ENCODE measurements at regions not wholly inside any gene's neighbourhood (a gene's known extent, or its start where the extent isn't known, plus 50 kb on each side); places are given as distances from the start of the nearest gene placed in this dataset.
"Not testable (repeated sequence)": the region's sequence is repeated elsewhere in the genome, so short reads cannot be mapped to it uniquely, and the experiment has no call there.

GRCh38 chr12:71385155-71385554 is 54.4 kb upstream of the LGR5 start:
- no peak overlapping the region for H3K27ac ChIP-seq (ENCODE audit: low read depth in 2 of 2, low read length in 2 of 2)
- no peaks in the 10 kb centered on the region for H3K4me1 ChIP-seq (ENCODE audit: control insufficient read depth in 2 of 2, insufficient read depth in 2 of 2, low read length in 2 of 2)
- H3K4me3 ChIP-seq (ENCODE audit: low read length in 2 of 2) = no peak overlapping the region
- H3K36me3 ChIP-seq (ENCODE audit: control insufficient read depth in 2 of 2, insufficient read depth in 2 of 2, low read length in 2 of 2) = no peaks in the 10 kb centered on the region
- no peaks in the 10 kb centered on the region for H3K9me3 ChIP-seq (ENCODE audit: control insufficient read depth in 2 of 2, low read length in 2 of 2)
- no peak overlapping the region for H3K9ac ChIP-seq (ENCODE audit: low read depth in 1 of 2, low read length in 2 of 2)
- no peaks in the 10 kb centered on the region for H3K27me3 ChIP-seq (ENCODE audit: control insufficient read depth in 2 of 2, insufficient read depth in 2 of 2, low read length in 2 of 2)

- H3K36me3 ChIP-seq (ENCODE audit: control insufficient read depth in 2 of 2, insufficient read depth in 2 of 2, low read length in 2 of 2); H3K4me3 ChIP-seq (ENCODE audit: low read length in 2 of 2); H3K27ac ChIP-seq (ENCODE audit: low read depth in 2 of 2, low read length in 2 of 2); H3K9me3 ChIP-seq (ENCODE audit: control insufficient read depth in 2 of 2, low read length in 2 of 2); H3K27me3 ChIP-seq (ENCODE audit: control insufficient read depth in 2 of 2, insufficient read depth in 2 of 2, low read length in 2 of 2); H3K9ac ChIP-seq (ENCODE audit: low read depth in 1 of 2, low read length in 2 of 2); H3K4me1 ChIP-seq (ENCODE audit: control insufficient read depth in 2 of 2, insufficient read depth in 2 of 2, low read length in 2 of 2): not testable (repeated sequence)
Observed at GRCh38 chr12:71376711-71377355, 62.8 kb upstream of the LGR5 start.

- Histone ChIP-seq H3K9me3 (ENCODE audit: control insufficient read depth in 2 of 2, low read length in 2 of 2) (no peaks in the 10 kb centered on the region), H3K9ac (ENCODE audit: low read depth in 1 of 2, low read length in 2 of 2) (no peak overlapping the region), H3K4me3 (ENCODE audit: low read length in 2 of 2) (no peak overlapping the region), H3K27me3 (ENCODE audit: control insufficient read depth in 2 of 2, insufficient read depth in 2 of 2, low read length in 2 of 2) (no peaks in the 10 kb centered on the region), H3K4me1 (ENCODE audit: control insufficient read depth in 2 of 2, insufficient read depth in 2 of 2, low read length in 2 of 2) (no peaks in the 10 kb centered on the region), H3K27ac (ENCODE audit: low read depth in 2 of 2, low read length in 2 of 2) (no peak overlapping the region), H3K36me3 (ENCODE audit: control insufficient read depth in 2 of 2, insufficient read depth in 2 of 2, low read length in 2 of 2) (no peaks in the 10 kb centered on the region)
Observed at GRCh38 chr12:71371122-71371521, 68.5 kb upstream of the LGR5 start.

GRCh38 chr12:71360013-71360412 is 79.6 kb upstream of the LGR5 start:
- Histone ChIP-seq H3K36me3 (ENCODE audit: control insufficient read depth in 2 of 2, insufficient read depth in 2 of 2, low read length in 2 of 2) (no peaks in the 10 kb centered on the region), H3K9ac (ENCODE audit: low read depth in 1 of 2, low read length in 2 of 2) (no peak overlapping the region), H3K4me1 (ENCODE audit: control insufficient read depth in 2 of 2, insufficient read depth in 2 of 2, low read length in 2 of 2) (no peaks in the 10 kb centered on the region), H3K27me3 (ENCODE audit: control insufficient read depth in 2 of 2, insufficient read depth in 2 of 2, low read length in 2 of 2) (no peaks in the 10 kb centered on the region), H3K27ac (ENCODE audit: low read depth in 2 of 2, low read length in 2 of 2) (no peak overlapping the region), H3K9me3 (ENCODE audit: control insufficient read depth in 2 of 2, low read length in 2 of 2) (no peaks in the 10 kb centered on the region), H3K4me3 (ENCODE audit: low read length in 2 of 2) (no peak overlapping the region)

GRCh38 chr12:71356569-71356968 is 83.0 kb upstream of the LGR5 start:
- Histone ChIP-seq H3K4me3 (ENCODE audit: low read length in 2 of 2) (no peak overlapping the region), H3K36me3 (ENCODE audit: control insufficient read depth in 2 of 2, insufficient read depth in 2 of 2, low read length in 2 of 2) (no peaks in the 10 kb centered on the region), H3K4me1 (ENCODE audit: control insufficient read depth in 2 of 2, insufficient read depth in 2 of 2, low read length in 2 of 2) (no peaks in the 10 kb centered on the region), H3K9me3 (ENCODE audit: control insufficient read depth in 2 of 2, low read length in 2 of 2) (no peaks in the 10 kb centered on the region), H3K9ac (ENCODE audit: low read depth in 1 of 2, low read length in 2 of 2) (no peak overlapping the region), H3K27ac (ENCODE audit: low read depth in 2 of 2, low read length in 2 of 2) (no peak overlapping the region), H3K27me3 (ENCODE audit: control insufficient read depth in 2 of 2, insufficient read depth in 2 of 2, low read length in 2 of 2) (no peaks in the 10 kb centered on the region)

- Histone ChIP-seq H3K4me3 (ENCODE audit: low read length in 2 of 2) (no peak overlapping the region), H3K36me3 (ENCODE audit: control insufficient read depth in 2 of 2, insufficient read depth in 2 of 2, low read length in 2 of 2) (no peaks in the 10 kb centered on the region), H3K27me3 (ENCODE audit: control insufficient read depth in 2 of 2, insufficient read depth in 2 of 2, low read length in 2 of 2) (no peaks in the 10 kb centered on the region), H3K9ac (ENCODE audit: low read depth in 1 of 2, low read length in 2 of 2) (no peak overlapping the region), H3K27ac (ENCODE audit: low read depth in 2 of 2, low read length in 2 of 2) (no peak overlapping the region), H3K9me3 (ENCODE audit: control insufficient read depth in 2 of 2, low read length in 2 of 2) (no peaks in the 10 kb centered on the region), H3K4me1 (ENCODE audit: control insufficient read depth in 2 of 2, insufficient read depth in 2 of 2, low read length in 2 of 2) (no peaks in the 10 kb centered on the region)
Observed at GRCh38 chr12:71354871-71355270, 84.7 kb upstream of the LGR5 start.

GRCh38 chr12:71353607-71354006 is 86.0 kb upstream of the LGR5 start:
- H3K9me3 ChIP-seq (ENCODE audit: control insufficient read depth in 2 of 2, low read length in 2 of 2) = no peaks in the 10 kb centered on the region
- H3K4me3 ChIP-seq (ENCODE audit: low read length in 2 of 2) = no peak overlapping the region
- no peak overlapping the region for H3K9ac ChIP-seq (ENCODE audit: low read depth in 1 of 2, low read length in 2 of 2)
- H3K36me3 ChIP-seq (ENCODE audit: control insufficient read depth in 2 of 2, insufficient read depth in 2 of 2, low read length in 2 of 2) = no peaks in the 10 kb centered on the region
- no peaks in the 10 kb centered on the region for H3K4me1 ChIP-seq (ENCODE audit: control insufficient read depth in 2 of 2, insufficient read depth in 2 of 2, low read length in 2 of 2)
- no peaks in the 10 kb centered on the region for H3K27me3 ChIP-seq (ENCODE audit: control insufficient read depth in 2 of 2, insufficient read depth in 2 of 2, low read length in 2 of 2)
- H3K27ac ChIP-seq (ENCODE audit: low read depth in 2 of 2, low read length in 2 of 2) = no peak overlapping the region

GRCh38 chr12:71349950-71350349 is 89.6 kb upstream of the LGR5 start:
- no peak overlapping the region for H3K4me3 ChIP-seq (ENCODE audit: low read length in 2 of 2)
- no peaks in the 10 kb centered on the region for H3K9me3 ChIP-seq (ENCODE audit: control insufficient read depth in 2 of 2, low read length in 2 of 2)
- no peaks in the 10 kb centered on the region for H3K36me3 ChIP-seq (ENCODE audit: control insufficient read depth in 2 of 2, insufficient read depth in 2 of 2, low read length in 2 of 2)
- no peak overlapping the region for H3K27ac ChIP-seq (ENCODE audit: low read depth in 2 of 2, low read length in 2 of 2)
- no peak overlapping the region for H3K9ac ChIP-seq (ENCODE audit: low read depth in 1 of 2, low read length in 2 of 2)
- no peaks in the 10 kb centered on the region for H3K27me3 ChIP-seq (ENCODE audit: control insufficient read depth in 2 of 2, insufficient read depth in 2 of 2, low read length in 2 of 2)
- no peaks in the 10 kb centered on the region for H3K4me1 ChIP-seq (ENCODE audit: control insufficient read depth in 2 of 2, insufficient read depth in 2 of 2, low read length in 2 of 2)

- H3K9ac ChIP-seq (ENCODE audit: low read depth in 1 of 2, low read length in 2 of 2) = no peak overlapping the region
- H3K36me3 ChIP-seq (ENCODE audit: control insufficient read depth in 2 of 2, insufficient read depth in 2 of 2, low read length in 2 of 2) = no peaks in the 10 kb centered on the region
- H3K27ac ChIP-seq (ENCODE audit: low read depth in 2 of 2, low read length in 2 of 2) = no peak overlapping the region
- no peak overlapping the region for H3K4me3 ChIP-seq (ENCODE audit: low read length in 2 of 2)
- no peaks in the 10 kb centered on the region for H3K4me1 ChIP-seq (ENCODE audit: control insufficient read depth in 2 of 2, insufficient read depth in 2 of 2, low read length in 2 of 2)
- no peaks in the 10 kb centered on the region for H3K27me3 ChIP-seq (ENCODE audit: control insufficient read depth in 2 of 2, insufficient read depth in 2 of 2, low read length in 2 of 2)
- H3K9me3 ChIP-seq (ENCODE audit: control insufficient read depth in 2 of 2, low read length in 2 of 2) = no peaks in the 10 kb centered on the region
Observed at GRCh38 chr12:71338933-71339332, 100.7 kb upstream of the LGR5 start.

GRCh38 chr12:71335963-71336257 is 103.7 kb upstream of the LGR5 start:
- no peaks in the 10 kb centered on the region for H3K27me3 ChIP-seq (ENCODE audit: control insufficient read depth in 2 of 2, insufficient read depth in 2 of 2, low read length in 2 of 2)
- no peaks in the 10 kb centered on the region for H3K4me1 ChIP-seq (ENCODE audit: control insufficient read depth in 2 of 2, insufficient read depth in 2 of 2, low read length in 2 of 2)
- H3K4me3 ChIP-seq (ENCODE audit: low read length in 2 of 2) = no peak overlapping the region
- no peaks in the 10 kb centered on the region for H3K9me3 ChIP-seq (ENCODE audit: control insufficient read depth in 2 of 2, low read length in 2 of 2)
- H3K36me3 ChIP-seq (ENCODE audit: control insufficient read depth in 2 of 2, insufficient read depth in 2 of 2, low read length in 2 of 2) = no peaks in the 10 kb centered on the region
- H3K9ac ChIP-seq (ENCODE audit: low read depth in 1 of 2, low read length in 2 of 2) = no peak overlapping the region
- no peak overlapping the region for H3K27ac ChIP-seq (ENCODE audit: low read depth in 2 of 2, low read length in 2 of 2)
